ENCODE measurements at regions not wholly inside any gene's neighbourhood (a gene's known extent, or its start where the extent isn't known, plus 50 kb on each side); places are given as distances from the start of the nearest gene placed in this dataset.

GRCh38 chr12:111310076-111310870 lies 58.6 kb downstream of the PHETA1 start:
- DNase-seq, result no peak

DNA sequence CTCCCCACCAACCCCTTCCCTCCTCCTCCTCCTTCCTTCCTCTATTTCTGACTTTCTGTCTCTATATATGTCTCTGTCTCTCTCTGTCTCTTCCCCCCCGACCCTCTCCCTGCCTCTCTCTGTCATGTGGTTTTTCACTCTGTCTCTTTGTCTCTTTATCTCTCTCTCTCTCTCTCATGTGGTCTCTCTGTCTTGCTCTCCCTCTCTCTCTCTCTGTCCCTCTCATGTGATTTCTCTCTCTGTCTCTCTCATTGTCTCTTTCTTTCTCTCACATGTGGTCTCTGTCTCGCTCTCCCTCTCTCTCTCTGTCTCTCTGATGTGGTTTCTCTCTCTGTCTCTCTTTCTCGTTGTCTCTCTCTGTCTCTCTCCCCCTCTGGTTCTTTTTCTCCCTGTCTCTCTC lies 59.3 kb downstream of the PHETA1 start:
- DNase-seq, result no peak

DNA sequence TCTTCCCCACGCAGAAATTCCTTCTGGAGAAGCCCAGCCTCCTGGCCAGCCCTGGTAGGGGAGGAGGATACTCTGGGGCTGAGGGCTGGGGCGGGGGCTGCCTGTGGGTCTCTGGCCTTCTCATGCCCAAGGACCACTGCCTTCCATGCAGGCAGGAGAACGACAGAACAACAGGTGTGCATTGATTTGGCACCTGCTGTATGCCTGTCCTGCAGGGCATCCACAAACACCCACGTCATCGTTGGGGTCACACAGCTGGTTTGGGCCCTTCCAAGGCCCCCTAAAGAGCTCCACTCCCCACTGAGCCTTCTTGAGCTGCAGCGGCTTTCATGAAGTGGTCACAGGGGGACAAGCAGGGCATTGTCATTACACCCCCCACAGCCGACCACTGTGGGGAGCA lies 60.4 kb downstream of the PHETA1 start:
- no peak for DNase-seq

GRCh38 chr12:111304642-111305071 lies 64.2 kb downstream of the PHETA1 start:
- DNase-seq, result peak; percentile 22 to 26

GRCh38 chr12:111303531-111303930 lies 65.4 kb downstream of the PHETA1 start:
- no peak for DNase-seq

- peak; percentile 27 to 36 for DNase-seq
Observed at GRCh38 chr12:111298582-111299436, 70.1 kb downstream of the PHETA1 start.

GRCh38 chr12:111297703-111298426 lies 71.0 kb downstream of the PHETA1 start:
- no peak for DNase-seq

DNA sequence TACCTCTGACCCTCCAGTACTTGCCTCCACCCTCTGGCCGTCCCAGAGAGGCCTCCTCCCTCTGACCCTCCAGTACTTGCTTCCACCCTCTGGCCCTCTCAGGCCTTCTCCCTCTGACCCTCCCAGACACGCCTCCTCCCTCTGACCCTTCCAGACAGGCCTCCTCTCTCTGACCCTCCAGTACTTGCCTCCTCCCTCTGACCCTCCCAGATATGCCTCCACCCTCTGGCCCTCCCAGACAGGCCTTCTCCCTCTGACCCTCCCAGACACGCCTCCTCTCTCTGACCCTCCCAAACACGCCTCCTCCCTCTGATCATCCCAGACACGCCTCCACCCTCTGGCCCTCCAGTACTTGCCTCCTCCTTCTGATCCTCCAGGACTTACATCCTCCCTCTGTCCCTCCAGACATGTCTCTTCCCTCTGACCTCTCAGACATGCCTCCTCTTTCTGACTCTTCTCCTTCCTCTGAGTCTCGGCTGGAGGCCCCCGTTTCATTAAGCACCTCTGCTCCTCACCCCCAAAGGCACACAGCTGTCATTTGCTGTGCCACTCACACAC lies 71.9 kb downstream of the PHETA1 start:
- DNase-seq, result no peak

DNA sequence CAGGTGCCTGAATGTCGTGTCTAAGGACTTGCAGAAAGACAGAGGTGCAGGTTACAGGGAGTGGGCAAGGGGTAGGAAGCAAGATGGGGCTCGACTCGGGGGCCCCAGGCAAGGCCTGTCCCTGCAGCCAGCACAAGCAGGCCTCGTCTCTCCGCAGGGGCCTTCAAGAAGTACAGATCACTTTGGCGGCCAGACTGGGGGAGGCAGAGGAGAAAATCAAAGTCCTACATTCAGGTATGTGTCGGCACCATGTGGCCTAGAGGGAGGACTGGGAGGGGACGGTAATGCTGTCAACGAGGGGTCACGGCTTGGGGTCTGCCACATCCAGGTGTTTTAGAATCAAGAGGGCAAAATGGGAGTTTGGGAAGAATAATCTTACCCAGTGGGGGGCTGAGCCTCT lies 73.7 kb downstream of the PHETA1 start:
- no peak for DNase-seq

- DNase-seq, result no peak
Observed at GRCh38 chr12:111293266-111294009, 75.5 kb downstream of the PHETA1 start.

- DNase-seq, result no peak
Observed at GRCh38 chr12:111291357-111291756, 77.5 kb downstream of the PHETA1 start.

DNA sequence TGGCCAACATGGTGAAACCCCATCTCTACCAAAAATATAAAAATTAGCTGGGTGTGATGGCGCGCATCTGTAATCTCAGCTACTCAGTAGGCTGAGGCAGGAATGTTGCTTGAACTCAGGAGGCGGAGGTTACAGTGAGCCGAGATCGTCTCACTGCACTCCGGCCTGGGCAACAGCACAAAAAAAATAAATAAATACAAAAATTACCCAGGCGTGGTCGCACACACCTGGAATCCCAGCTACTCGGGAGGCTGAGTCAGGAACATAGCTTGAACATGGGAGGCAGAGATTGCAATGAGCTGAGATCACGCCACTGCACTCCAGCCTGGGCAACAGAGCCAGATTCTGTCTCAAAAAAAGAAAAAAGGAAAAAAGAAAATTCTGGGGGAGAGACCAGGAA lies 80.1 kb downstream of the PHETA1 start:
- no peak for DNase-seq

DNA sequence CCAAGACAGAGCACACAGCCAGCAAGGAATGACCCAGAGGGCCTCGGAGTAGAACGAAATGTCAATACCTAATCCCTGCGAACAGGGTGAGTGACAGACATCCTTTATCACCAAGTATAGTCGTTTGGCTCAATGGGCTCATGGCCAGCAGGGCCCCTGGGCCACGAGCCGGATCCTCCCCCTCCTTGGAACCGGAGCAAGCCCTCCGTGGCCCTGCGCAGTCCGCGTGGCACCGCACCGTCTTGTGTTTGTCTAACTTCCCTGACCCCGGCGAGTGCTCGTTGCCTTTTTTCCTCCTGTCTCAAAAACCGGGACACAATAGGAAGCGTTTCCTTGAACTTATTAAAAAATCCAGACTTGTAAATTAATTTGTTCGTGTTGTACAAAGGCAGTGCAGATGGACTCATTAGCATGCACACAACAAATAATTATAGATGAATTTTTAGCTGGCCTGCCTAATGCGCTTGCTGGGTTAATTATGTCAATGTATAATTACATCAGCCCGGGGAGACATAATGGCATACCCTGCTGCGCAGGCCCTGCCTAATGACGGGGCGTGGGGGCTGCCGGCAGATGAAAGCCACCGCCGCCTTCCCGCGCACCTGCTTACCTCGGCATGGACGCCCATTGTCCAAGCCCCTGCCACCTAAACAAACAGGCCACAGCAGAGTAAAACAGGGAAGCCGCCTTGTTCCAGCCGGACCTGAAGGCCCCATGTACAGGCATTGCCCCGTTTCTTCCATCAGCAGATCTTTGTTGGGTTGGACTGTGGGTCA lies 81.6 kb downstream of the PHETA1 start:
- no peak for DNase-seq

GRCh38 chr12:111285200-111285599 lies 83.7 kb downstream of the PHETA1 start:
- no peak for DNase-seq

DNA sequence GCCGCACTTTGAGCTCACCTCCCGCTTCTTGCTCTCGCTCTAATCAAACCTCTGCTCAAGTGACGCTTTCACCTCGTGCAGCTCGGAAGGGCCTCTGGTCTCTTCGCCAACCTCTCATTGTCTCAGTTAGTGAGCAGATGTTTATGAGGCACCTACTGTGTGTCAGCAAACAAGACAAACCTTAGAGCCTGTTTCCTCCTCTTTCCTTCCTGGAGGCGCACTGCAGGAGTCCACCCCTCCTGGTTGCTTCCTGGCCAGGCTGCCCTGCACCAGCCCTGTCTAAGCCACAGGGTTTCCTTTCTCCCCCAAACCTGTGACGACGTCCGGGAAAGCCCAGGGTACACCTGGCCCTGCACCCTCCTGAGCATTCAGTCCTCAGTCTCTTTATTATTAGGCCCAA lies 84.2 kb downstream of the PHETA1 start:
- no peak for DNase-seq

- no peak for DNase-seq
Observed at GRCh38 chr12:111283966-111284365, 84.9 kb downstream of the PHETA1 start.

GRCh38 chr12:111283521-111283920 lies 85.4 kb downstream of the PHETA1 start:
- no peak for DNase-seq

DNA sequence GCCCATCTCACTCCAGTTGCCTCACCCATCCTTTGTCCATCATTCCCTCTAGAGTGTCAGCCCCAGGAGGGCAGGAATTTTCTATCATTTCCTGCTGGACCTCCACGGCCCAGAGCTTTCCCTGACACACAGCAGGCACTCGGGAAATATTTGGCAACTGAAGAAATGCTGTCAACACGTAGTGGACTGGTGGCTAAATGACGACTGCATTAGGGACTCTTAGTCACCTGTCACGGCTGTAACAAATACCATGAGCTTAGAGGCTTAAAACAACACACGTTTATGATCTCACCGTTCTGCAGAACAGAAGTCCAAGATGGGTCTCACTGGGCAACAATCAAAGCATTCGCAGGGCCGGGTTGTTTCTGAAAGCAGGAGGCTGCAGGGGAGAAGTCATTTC lies 91.3 kb downstream of the PHETA1 start:
- no peak for DNase-seq

GRCh38 chr12:111276146-111276545 lies 92.7 kb downstream of the PHETA1 start:
- no peak for DNase-seq

- DNase-seq, result no peak
Observed at GRCh38 chr12:111275308-111275707, 93.6 kb downstream of the PHETA1 start.

DNA sequence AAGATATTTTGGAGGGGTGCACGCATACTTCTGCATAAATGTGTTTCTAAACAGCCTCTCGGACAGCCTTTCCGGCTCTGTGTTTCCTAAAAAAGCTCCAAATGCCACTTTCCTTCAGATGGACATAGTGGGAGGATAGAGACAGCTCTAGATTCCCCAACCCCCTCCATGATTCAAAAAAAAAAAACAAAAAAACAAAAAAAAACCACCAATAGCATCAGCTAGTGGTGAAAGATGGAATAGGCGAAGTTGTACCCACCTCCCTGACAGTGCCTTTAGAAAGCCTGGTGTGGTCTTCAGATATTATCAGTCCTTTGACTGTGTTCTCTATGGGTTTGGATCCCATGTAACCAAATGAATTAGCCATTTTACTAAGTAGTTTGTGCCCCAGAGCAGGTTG lies 94.1 kb downstream of the PHETA1 start:
- DNase-seq, result no peak
